HL-60 (cell line): ENCODE measurements at regions not wholly inside any gene's neighbourhood (a gene's known extent, or its start where the extent isn't known, plus 50 kb on each side); places are given as distances from the start of the nearest gene placed in this dataset.

Source experiments
- GABPA ChIP-seq: IDR thresholded peaks from 2 replicates; pipeline ENCODE4 v1.6.1; 2012; ENCODE audit warnings: low read depth
- POLR2AphosphoS5 ChIP-seq: IDR thresholded peaks from 2 replicates; pipeline ENCODE4 v1.6.1; 2012; ENCODE audit warnings: low read depth
- TF ChIP-seq, protein P1 (sequence below): IDR thresholded peaks from one replicate; pipeline ENCODE4 v1.5.1; 2011; ENCODE audit warnings: low read length, control low read depth, inconsistent platforms; ENCODE audit not compliant: insufficient read depth
- TF ChIP-seq, protein P2 (sequence below): IDR thresholded peaks from 2 replicates; pipeline ENCODE4 v1.6.1; 2012; ENCODE audit warnings: low read depth; ENCODE audit not compliant: insufficient replicate concordance

DNA sequence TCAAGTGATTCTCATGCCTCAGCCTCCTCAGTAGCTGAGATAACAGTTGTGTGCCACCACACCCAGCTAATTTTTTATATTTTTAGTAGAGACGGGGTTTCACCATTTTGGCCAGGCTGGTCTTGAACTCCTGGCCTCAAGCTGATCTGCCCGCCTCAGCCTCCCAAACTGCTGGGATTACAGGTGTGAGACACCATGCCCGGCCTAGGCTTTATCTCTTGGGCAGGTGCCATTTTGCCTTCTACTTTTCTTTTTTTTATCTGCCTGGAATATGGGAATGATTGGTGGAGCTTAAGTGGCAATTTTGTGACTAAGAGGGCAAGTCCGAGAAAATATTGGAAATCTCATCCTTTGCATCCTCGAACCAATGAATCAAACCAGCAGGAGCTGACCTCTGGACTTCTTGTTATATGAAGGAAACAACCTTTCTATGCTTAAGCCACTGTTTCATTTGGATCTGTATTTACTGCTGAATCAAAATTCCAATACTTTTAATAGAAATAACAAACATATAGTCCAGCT lies 128.9 kb upstream of the ZNF217 start:
- TF ChIP-seq, protein P1, sequence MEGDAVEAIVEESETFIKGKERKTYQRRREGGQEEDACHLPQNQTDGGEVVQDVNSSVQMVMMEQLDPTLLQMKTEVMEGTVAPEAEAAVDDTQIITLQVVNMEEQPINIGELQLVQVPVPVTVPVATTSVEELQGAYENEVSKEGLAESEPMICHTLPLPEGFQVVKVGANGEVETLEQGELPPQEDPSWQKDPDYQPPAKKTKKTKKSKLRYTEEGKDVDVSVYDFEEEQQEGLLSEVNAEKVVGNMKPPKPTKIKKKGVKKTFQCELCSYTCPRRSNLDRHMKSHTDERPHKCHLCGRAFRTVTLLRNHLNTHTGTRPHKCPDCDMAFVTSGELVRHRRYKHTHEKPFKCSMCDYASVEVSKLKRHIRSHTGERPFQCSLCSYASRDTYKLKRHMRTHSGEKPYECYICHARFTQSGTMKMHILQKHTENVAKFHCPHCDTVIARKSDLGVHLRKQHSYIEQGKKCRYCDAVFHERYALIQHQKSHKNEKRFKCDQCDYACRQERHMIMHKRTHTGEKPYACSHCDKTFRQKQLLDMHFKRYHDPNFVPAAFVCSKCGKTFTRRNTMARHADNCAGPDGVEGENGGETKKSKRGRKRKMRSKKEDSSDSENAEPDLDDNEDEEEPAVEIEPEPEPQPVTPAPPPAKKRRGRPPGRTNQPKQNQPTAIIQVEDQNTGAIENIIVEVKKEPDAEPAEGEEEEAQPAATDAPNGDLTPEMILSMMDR = no peak
- TF ChIP-seq POLR2AphosphoS5 (no peak), GABPA (no peak)
- TF ChIP-seq, protein P2, sequence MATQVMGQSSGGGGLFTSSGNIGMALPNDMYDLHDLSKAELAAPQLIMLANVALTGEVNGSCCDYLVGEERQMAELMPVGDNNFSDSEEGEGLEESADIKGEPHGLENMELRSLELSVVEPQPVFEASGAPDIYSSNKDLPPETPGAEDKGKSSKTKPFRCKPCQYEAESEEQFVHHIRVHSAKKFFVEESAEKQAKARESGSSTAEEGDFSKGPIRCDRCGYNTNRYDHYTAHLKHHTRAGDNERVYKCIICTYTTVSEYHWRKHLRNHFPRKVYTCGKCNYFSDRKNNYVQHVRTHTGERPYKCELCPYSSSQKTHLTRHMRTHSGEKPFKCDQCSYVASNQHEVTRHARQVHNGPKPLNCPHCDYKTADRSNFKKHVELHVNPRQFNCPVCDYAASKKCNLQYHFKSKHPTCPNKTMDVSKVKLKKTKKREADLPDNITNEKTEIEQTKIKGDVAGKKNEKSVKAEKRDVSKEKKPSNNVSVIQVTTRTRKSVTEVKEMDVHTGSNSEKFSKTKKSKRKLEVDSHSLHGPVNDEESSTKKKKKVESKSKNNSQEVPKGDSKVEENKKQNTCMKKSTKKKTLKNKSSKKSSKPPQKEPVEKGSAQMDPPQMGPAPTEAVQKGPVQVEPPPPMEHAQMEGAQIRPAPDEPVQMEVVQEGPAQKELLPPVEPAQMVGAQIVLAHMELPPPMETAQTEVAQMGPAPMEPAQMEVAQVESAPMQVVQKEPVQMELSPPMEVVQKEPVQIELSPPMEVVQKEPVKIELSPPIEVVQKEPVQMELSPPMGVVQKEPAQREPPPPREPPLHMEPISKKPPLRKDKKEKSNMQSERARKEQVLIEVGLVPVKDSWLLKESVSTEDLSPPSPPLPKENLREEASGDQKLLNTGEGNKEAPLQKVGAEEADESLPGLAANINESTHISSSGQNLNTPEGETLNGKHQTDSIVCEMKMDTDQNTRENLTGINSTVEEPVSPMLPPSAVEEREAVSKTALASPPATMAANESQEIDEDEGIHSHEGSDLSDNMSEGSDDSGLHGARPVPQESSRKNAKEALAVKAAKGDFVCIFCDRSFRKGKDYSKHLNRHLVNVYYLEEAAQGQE = no peak
